HG03432 (cell line): ENCODE measurements at regions not wholly inside any gene's neighbourhood (a gene's known extent, or its start where the extent isn't known, plus 50 kb on each side); places are given as distances from the start of the nearest gene placed in this dataset.
"Not testable (repeated sequence)": the region's sequence is repeated elsewhere in the genome, so short reads cannot be mapped to it uniquely, and the experiment has no call there.

Source experiments
- ATAC-seq: cut with Tn5 transposase; IDR thresholded peaks from one replicate; pipeline ENCODE4 v1.9.1; 2021; ENCODE audit warnings: mild to moderate bottlenecking, moderate library complexity; ENCODE audit not compliant: unreplicated experiment

DNA sequence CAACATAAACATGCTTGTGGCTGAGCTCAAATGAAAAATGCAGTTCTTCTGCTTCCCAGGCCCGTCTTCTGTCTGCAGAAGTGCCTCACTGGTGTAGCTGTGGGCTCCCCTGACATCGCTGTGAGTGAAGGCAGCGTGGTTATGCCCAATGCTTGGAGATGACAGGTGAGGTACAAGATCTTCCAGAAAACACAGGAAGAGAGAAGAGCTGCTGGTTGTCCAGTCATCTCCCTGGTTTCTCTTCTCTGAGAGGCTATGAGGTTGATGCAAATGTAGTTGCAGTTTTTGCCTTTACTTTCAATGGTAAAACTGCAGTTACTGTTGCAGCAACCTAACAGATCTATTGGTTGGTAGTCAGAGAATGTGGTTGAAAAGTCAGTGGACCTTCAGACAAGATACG is 223.6 kb downstream of the GATA3 start:
- no peak for ATAC-seq

DNA sequence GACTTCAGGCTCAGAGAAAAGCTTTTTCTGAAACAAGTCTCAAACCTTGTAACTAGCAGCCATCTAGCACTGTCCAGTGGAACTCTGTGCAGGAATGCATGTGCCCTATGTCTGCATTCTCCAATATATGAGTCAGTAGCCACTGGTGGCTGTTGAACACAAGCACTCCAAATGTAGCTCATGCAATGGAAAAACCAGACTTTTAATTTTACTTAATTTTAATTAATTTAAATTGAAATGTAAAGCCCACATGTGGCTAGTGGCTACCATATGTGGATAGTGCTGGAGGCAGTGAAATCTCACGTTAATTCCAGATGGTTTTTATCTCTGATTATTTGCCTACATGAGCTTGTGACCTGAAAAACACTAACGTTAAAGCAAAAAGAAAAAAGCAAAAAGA is 225.1 kb downstream of the GATA3 start:
- no peak for ATAC-seq

DNA sequence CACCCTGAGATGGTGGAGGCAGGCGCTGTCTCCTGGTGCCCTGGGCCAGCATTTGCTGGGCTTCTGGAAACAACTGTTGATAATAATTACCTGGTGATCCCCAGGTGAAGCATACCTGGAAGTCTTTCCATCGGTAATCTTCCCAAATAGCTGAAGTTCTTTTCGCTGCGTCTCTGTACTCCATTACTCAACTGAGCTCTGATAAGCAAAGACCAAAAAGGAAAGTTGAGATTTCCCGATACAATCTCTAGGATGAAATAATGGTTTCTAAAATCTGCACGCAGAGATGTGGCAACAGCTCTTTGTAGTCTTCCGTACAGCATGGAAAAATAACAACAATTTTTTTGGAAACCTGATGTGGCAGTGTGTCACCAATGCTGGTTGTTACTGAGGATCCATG is 226.5 kb downstream of the GATA3 start:
- no peak for ATAC-seq

DNA sequence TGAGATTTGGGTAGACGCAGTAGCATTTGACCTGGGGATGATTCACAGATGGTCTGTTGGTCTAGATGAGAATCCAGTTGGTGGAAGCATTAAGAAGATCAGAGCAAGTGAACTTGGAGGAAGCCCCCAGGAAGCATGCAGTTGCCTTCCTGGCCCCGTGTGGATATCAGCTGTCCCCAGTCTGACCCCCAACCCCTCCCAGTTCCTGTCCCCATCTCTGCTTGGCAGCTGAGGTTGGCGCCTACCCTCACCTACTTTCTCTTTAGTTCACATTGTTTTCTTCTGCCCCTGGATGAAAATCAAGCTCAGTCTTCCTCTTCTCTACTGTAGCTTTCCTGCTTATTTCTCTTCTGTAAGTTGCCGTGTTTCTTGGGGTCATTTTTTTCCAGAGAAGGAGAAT is 227.9 kb downstream of the GATA3 start:
- no peak for ATAC-seq

DNA sequence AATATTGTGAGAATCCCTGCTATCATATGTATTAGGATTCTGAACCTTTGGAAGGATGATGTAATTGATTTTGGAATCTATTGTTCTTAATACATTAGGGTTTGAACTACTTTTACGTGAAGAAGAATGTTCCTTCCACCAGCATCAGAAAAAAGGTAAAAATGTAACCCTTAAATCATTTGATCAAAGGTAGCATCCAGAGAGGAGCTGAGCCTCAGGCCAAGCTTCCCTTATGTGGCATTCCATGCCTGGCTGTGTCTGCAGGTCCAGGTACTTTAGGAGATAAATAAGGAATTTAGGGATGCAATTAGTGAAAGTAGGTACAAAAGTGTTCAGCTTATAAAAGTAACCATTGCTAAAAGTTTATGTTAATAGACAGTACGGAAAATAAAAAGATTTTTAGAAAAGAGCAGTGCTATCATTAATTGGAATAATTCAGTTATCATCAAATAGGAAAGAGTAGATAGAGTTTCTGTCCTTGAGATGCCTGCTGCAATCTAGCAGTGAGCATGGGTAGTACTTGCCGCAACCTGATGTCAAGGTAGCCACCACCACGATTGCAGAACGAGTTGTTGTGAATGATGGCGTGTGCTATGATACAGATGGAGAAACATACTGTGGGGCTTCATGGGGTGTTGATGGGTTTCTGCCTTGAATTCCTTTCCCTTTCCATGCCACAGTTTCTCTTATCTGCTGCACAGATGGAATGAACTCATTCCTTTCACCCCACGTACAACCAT is 228.8 kb downstream of the GATA3 start:
- no peak for ATAC-seq

DNA sequence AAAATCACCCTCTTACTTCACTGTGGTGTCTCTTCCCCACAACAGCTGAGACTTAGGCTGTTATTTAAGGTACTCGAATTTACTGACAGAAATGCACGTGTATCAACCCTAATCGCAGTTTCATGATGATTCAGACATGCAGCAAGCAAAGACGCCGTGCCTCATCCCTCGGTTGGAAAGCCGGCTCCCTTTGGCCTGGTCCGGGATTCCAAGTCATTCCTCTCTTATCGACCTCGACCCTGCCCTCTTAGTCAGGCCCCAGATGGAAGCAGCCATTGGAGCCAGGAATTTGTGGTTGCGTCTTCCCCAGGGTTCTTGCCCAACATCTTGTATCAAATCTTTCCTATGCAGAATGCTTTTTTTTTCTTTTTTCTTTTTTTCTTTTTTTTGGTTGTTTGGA is 229.5 kb downstream of the GATA3 start:
- no peak for ATAC-seq

DNA sequence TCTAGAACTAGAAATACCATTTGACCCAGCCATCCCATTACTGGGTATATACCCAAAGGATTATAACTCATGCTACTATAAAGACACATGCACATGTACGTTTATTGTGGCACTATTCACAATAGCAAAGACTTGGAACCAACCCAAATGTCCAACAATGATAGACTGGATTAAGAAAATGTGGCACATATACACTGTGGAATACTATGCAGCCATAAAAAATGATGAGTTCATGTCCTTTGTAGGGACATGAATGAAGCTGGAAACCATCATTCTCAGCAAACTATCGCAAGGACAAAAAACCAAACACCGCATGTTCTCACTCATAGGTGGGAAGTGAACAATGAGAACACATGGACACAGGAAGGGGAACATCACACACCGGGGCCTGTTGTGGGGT is 231.5 kb downstream of the GATA3 start:
- not testable (repeated sequence) for ATAC-seq

DNA sequence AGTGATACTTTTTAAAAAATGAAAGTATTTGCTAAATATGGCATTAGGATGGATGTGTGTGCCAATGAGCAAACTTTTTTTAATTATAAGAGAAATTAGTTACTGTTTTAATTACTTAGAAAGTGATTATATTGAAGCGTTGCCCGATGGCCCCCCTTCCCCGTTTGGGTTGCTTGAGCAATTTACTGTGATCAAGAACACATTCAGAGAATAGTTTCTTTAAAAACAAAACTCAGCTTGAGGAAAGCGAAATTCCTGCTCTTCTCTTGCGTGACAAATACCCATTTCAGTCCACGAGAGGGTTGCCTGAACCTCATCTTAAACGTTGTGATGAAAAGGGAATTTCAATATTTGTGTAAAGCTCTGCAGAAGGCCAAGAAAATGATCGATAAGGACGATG is 234.1 kb downstream of the GATA3 start:
- no peak for ATAC-seq

DNA sequence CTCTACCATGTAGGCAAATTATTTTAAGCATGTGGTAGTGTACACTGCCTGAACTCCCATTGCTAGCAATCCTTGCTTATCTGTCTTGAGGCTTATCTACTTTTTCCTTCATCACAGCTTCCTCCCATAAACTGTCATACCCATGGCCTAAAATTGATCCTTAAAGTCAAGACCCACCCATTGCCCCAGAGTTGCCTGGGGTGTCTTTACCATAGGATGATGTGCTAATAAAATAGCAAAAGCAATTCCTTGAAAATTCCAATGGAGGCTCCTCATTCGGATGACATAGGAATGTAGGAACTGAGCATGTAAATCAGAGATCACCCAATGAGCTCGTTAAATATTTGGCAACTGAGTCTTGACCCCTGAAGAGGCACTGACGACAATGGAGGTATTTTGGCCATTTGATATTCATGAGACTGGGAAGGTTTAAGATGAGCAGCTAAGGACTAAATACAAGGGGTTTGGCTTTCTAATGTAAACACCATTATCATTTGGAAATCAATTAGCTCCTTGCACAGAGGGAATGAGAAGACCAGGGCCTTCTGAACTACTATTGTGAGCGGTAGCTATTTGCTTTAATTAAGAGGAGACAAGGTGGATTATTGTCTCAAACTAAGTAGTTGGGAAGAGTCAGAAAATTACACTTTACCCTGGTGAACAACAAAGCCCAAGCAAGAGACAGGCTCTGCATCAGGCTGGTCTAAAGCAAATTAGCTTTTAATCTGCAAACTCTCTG is 234.9 kb downstream of the GATA3 start:
- no peak for ATAC-seq

DNA sequence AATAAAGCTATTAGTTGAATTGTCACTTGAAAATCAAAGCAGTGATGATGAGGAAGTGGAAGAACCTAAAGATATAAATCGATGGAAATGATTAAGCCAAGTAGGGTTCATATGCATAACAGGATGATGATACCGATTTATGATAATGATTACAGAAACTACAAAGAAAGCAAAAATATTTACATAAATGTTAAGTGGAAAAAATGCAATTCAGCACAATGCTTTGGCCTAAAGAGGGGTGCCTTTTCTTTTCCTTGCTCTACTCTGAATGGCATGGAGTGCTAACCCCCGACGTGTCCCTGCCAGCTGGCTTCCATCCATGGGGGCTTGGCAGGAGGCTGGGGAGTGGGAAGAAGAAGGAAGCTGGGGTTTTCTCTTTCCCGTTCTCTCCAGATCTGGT is 240.3 kb downstream of the GATA3 start:
- no peak for ATAC-seq

DNA sequence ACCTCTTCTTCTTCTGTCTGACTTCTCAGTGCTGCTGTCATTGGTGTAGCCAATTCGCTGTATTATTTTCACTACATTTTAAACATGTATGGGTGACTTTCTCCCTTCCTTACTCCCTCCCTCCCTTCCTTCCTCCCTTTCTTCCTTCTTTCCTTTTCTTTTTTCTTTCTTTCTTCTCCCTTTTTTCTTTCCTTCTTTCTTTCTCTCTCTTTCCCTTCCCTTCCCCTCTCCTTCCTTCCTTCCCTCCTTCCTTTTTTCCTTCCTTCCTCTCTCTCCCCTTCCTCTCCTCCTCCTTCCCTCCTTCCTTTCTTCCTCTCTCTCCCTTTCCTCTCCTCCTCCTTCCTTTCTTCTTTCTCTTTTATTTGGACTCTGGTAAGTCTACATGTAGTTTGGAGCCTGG is 240.8 kb downstream of the GATA3 start:
- no peak for ATAC-seq

DNA sequence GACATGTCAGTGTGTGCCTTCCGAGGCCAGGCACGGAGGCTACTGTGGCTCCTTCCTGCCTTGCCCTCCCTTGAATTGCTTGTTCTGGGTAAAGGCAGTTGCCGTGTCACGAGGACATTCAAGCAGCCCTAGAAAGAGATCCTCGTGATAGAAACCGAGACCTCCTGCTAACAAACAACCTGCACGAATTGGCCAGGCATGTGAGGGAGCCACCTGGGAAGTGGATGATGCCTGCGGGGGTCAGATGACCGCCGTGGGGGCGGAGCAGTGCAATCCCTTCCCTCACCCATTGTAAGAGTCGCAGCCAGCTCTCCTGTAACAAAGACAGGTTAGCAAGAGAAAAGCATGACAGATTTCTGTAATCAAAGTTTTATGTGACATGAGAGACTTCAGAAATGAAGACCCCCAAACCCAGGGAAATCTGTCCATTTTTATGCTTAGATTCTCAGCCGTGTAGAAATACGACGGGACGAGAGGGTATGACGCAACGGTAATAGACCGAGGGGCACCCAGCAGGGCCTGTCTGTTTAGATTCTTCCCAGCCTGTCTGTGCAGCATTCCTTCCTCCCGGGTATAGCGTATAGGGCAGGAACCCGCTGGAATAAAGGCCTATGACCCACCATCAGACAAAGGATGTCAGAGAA is 241.7 kb downstream of the GATA3 start:
- ATAC-seq, result no peak

DNA sequence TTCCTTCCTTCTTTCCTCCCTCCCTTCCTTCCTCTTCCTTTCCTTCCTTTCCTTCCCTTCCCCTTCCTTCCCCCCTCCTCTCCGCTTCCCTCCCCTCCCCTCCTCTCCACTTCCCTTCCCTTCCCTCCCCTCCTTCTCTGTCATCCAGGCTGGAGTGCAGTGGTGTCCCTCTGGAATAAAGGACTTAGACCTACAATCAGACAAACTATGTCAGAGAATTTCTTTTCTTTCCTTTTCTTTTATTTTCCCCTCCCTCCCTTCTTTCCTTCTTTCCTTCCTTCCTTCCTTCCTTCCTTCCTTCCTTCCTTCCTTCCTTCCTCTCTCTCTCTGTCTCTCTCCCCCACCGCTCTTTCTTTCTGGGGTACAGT is 242.2 kb downstream of the GATA3 start:
- ATAC-seq, result no peak

DNA sequence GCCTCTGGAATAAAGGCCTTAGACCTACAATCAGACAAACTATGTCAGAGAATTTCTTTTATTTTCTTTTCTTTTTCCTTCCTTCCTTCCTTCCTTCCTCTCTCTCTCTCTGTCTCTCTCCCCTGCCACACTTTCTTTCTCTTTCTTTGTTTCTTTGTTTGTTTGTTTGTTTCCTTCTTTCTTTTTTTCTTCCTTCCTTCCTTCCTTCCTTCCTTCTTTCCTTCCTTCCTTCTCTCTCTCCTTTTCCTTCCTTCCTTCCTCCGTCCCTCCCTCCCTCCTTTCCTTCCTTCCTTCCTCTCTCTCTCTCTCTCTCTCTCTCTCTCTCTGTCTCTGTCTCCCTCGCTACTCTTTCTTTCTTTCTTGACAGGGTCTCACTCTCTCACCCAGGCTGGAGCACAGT is 242.6 kb downstream of the GATA3 start:
- ATAC-seq, result no peak

DNA sequence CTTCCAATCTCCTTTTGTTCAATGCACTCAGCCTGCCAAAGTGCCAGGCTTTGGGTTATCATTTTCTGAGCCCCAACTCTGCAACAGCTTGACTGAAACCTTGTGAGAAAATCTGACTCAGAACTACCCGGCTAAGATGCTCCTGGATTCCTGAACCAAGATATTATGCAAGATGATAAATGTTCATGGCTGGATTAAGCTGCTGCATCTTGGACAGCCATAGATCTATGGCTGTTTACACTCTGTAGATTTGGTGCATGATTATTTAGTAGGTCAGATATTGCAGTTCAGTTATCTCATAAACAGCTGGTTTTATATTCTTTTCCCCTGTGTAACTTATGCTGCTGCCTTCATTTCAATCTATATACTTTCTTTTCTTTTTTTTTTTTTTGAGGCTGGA is 243.5 kb downstream of the GATA3 start:
- no peak for ATAC-seq

DNA sequence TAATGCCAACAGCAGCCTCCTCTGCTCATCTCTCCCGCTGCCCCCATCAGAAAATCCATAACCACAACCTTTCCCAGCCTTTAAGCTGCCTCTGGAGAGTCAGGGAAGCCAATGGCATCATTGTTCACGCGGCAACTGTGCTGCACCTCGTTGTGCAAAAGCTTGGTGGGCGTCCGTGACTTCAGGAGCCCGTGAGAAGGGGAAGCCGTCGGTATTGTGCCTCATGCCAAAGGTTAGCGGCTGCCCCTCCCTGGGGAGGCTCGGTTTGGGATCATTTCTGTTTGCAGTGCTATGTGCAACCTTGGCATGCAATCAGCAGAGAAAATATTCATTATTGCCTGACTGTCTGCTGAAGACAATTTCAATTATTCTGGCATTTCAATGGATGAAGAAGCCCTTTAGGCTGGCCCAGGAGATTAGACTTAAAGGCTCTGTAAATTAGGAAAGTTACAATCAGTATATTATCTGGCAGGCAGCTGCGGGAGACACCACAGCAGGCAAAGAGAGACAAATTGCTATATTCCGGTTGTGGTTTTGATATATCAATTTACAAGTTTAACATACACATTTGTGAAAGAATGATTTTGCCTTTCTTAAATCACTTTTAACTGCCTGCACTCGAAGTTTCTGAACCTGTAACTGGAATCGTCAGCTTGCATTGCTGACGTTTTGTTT is 244.5 kb downstream of the GATA3 start:
- ATAC-seq, result no peak

DNA sequence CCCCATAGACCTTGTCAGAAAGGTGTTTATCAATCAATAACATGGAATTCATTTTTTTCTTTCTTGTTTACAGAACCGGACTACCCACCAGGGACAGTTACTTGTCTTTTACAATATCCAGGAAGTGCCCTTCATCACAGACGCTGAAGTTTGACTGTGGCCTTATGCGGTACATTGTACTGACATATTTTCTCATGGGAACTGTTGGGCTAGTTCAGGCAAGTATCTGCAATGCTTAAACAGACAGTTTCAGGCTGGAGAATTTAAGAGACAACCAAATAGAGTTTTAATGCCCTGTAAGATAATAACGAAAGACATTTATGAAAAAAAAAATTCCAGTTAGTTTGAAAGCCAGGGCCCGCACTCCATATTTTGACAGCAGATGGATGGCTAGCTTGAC is 246.4 kb downstream of the GATA3 start:
- no peak for ATAC-seq

DNA sequence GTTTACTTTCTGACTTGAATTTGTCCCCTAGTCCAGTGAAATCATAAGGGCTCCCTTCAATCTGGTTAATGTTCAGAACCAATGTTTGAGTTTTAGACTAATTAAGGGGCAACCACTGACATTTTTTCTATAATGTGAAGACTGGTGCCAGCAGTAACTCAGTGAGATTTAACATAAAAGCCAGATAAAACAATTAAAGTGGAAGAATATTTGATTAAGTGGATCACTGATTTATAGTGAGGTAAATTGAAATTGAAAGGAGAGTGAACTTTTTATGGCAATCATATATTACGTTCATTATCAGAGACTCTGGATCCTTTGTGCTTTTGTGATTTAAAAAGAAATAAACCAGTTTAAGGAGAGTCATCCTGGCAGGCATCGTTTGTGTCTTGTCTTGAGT is 246.8 kb downstream of the GATA3 start:
- ATAC-seq, result no peak

DNA sequence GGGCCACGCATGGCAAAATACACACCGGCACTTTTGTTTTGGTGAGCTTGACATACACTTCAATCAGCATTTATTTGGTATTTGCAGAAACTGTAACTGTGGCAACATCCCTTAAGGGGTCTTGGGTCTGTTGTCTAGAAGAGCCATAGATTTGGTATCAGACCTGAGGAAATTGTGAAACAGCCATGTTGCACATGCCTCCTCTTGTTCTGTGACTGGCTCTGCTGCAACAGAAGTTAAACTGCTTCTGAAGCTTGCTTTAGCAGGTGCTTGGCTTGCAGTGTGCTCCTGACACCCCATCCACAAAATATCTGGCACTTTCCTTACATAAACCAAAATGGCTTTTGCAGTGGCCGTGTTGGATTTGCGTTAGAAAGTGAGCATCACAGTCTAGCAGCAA is 247.3 kb downstream of the GATA3 start:
- no peak for ATAC-seq

DNA sequence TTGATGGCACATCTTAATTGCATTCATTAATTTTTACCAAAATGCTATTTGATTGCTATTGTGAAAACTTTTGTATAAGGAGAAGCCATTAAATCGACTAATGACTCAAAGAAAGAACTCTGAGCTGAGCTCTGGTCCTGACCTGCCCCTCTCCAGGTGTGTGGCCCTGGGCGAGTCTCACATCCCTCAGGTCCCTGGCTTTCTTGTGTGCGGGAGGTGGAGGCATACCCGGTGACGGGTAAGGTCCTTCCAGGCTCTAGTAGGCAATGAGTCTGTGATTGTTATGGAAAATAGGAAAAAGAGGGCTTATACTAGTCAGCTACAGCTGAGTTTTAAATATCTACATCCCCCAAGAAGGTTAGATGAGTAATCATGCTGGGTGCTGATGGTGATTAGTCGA is 248.1 kb downstream of the GATA3 start:
- ATAC-seq, result no peak

DNA sequence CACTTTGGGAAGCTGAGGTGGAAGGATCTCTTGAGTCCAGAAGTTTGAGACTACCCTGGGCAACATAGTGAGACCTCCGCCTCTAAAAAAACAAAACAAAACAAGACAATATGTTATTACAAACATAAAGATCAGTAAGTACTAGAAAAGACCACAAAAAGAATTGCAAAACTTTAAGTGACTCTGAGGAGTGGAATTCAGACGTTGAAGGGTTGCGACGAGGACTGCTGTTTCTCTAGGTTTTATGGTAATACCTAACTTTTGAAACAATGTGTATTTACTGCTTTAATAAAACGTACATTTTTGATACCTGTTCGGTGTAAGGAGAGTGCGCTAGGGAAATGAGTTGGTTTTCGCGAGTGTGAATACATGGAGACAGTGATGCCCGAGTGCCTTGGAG is 250.4 kb downstream of the GATA3 start:
- ATAC-seq, result no peak
